ENCODE measurements at regions not wholly inside any gene's neighbourhood (a gene's known extent, or its start where the extent isn't known, plus 50 kb on each side); places are given as distances from the start of the nearest gene placed in this dataset.

DNA sequence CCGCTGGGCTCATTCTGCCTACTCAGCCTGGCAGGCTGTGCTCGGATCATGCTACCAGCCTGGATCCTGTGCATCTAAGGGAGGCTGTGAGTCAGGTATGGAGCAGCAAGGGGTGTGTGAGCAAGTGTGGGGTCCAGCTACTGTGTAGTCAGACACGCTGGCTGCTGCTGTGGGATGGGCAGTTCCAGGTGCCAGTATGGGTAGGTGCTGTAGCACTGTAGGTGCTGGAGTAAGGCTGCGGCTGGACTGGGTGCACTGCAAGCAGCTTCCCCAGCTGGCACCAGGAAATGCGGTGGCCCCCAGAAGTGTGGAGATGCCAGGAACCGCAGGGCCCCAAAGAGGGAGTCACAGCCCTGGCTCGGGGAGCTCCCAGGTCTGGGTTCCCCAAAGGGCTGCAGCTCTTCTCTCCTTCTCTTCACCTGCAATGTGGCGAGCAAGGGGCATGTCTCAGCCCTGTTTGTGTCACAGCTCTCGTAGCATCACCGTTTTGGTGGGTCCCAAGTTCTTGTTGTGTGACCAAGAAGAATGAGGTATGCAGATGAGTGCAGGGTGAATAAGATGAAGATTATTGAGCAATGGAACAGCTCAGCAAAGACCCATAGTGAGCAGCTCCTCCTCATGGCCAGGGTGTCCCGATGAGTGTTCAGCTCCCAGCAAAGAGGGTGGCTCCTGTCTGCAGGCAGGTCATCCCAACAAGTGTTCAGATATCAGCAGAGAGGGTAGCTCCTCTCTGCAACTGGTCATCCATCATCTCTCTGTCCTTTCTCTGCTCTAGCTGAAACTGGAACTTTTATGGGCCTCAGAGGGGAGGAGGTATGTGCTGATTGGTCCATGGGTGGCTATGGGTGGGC is 462.9 kb downstream of the TBC1D22A start:
- no peak for DNase-seq

Measured in inflammatory macrophage treated with lipopolysaccharide for 4 hours (primary cell).